ENCODE measurements at regions not wholly inside any gene's neighbourhood (a gene's known extent, or its start where the extent isn't known, plus 50 kb on each side); places are given as distances from the start of the nearest gene placed in this dataset.

- H3K27ac ChIP-seq (ENCODE audit: low read depth, low read length), result no peak overlapping the region
- H3K9ac ChIP-seq (replicated peaks in 1 of 4; ENCODE audit: extremely low read depth in 1 of 4, low read depth in 3 of 4, low read length in 3 of 4), result no peak overlapping the region
- POLR2A ChIA-PET (ENCODE audit: partially characterized antibody), result no interaction called here
- H3K18ac ChIP-seq (ENCODE audit: extremely low read depth, low read length), result no peak overlapping the region
- no peak overlapping the region for H4K5ac ChIP-seq (ENCODE audit: insufficient read length, low read depth, low read length)
- no peaks in the 10 kb centered on the region for H4K20me1 ChIP-seq (replicated peaks in 1 of 2; ENCODE audit: control insufficient read depth in 1 of 2, insufficient read depth in 2 of 2, low read length in 2 of 2)
- no peak overlapping the region for H2BK5ac ChIP-seq (ENCODE audit: low read depth, low read length)
- FAIRE-seq, result no peak
- peaks cover 4% of the 10 kb centered on the region; the same call in 1 of the 2 replicates for H3K23me2 ChIP-seq (ENCODE audit: low read depth, low read length)
- no peak overlapping the region for H3K4me2 ChIP-seq (ENCODE audit: insufficient read depth in 1 of 2, low read depth in 2 of 2, low read length in 2 of 2)
- H4K91ac ChIP-seq (replicated peaks; ENCODE audit: insufficient read length, low read length), result no peak overlapping the region
- H2AFZ ChIP-seq (ENCODE audit: low read length), result no peak overlapping the region
- no peak overlapping the region for H2BK15ac ChIP-seq (ENCODE audit: low read length)
- H3K79me2 ChIP-seq (ENCODE audit: control insufficient read depth in 1 of 2, insufficient read depth in 2 of 2, low read length in 2 of 2), result no peaks in the 10 kb centered on the region
- CTCF ChIA-PET (ENCODE audit: partially characterized antibody), result interaction anchor here (0.8 to 1.9 kb wide), 6 partner anchors 10 to 519 kb away, joined by 3 to 10 read pairs (median 4); no protein-coding TSS in a partner anchor
- H3K36me3 ChIP-seq (ENCODE audit: control insufficient read depth in 2 of 4, insufficient read depth in 4 of 4, low read length in 3 of 4), result no peaks in the 10 kb centered on the region
- H3K4me3 ChIP-seq (ENCODE audit: extremely low read depth in 1 of 4, insufficient read depth in 2 of 4, low read depth in 3 of 4, low read length in 4 of 4), result no peak overlapping the region
- DNase-seq (ENCODE audit: low read depth in 1 of 2, low spot score in 2 of 2), result no peak
- 94% methylated on average over 6 of the region's 6 CpGs; no CpG with 5 or more reads in 1 of the 2 experiments for WGBS, 2 experiments (ENCODE audit: extremely low coverage in 1 of 2, insufficient coverage in 1 of 2, insufficient read length in 1 of 2, insufficient replicate concordance in 2 of 2, low coverage in 1 of 2, low lambda C conversion rate in 2 of 2, missing lambda C conversion rate in 1 of 2)
- no peak overlapping the region for H2AK5ac ChIP-seq (ENCODE audit: low read depth, low read length)
- no peak overlapping the region for H3K56ac ChIP-seq (replicated peaks; ENCODE audit: insufficient read length, low read depth, low read length)
- H3K9me3 ChIP-seq (ENCODE audit: insufficient read depth in 2 of 2, low read depth in 1 of 2, low read length in 1 of 2), result no peaks in the 10 kb centered on the region
- no peak overlapping the region for H4K8ac ChIP-seq (ENCODE audit: extremely low read depth, insufficient read depth, low read length)
- no peak overlapping the region for H3K14ac ChIP-seq (ENCODE audit: insufficient read length)
- H3K4ac ChIP-seq (replicated peaks; ENCODE audit: insufficient read length, low read depth, low read length), result no peak overlapping the region
- no peak overlapping the region for H2BK20ac ChIP-seq (ENCODE audit: low read length)
- no peaks in the 10 kb centered on the region; a peak in 1 of 7 replicates for H3K4me1 ChIP-seq (replicated peaks in 1 of 4; ENCODE audit: control insufficient read depth in 3 of 4, insufficient read depth in 4 of 4, low read length in 3 of 4)
- no peak overlapping the region for H3K23ac ChIP-seq (ENCODE audit: insufficient read length)
- no peaks in the 10 kb centered on the region for H3K27me3 ChIP-seq (replicated peaks in 1 of 4; ENCODE audit: control insufficient read depth in 3 of 4, extremely low read depth in 1 of 4, insufficient read depth in 3 of 4, low read length in 3 of 4)
- H2BK120ac ChIP-seq (replicated peaks; ENCODE audit: low read depth, low read length), result no peak overlapping the region
- no peak overlapping the region for H2BK12ac ChIP-seq (ENCODE audit: low read depth, low read length)
- H3K79me1 ChIP-seq (ENCODE audit: low read depth, low read length), result no peaks in the 10 kb centered on the region
- TF ChIP-seq NANOG (IDR thresholded peaks at IDR 0.05; ENCODE audit: insufficient read depth, low read depth, low read length, poor library complexity, severe bottlenecking), result no peak
- TF ChIP-seq HDAC2 (IDR thresholded peaks at IDR 0.05; ENCODE audit: borderline replicate concordance in 1 of 2, low read depth in 2 of 2, low read length in 2 of 2), result no peak
- no peak for TF ChIP-seq CTCF (IDR thresholded peaks at IDR 0.05; ENCODE audit: control extremely low read depth in 1 of 3, insufficient read depth in 1 of 3, low read depth in 1 of 3, low read length in 3 of 3)
- no peak for TF ChIP-seq ZNF274 (IDR thresholded peaks at IDR 0.05; ENCODE audit: borderline replicate concordance, extremely low read depth, low read length)
- no peak for TF ChIP-seq ATF2 (IDR thresholded peaks at IDR 0.05; ENCODE audit: low read length)
- no peak for TF ChIP-seq RXRA (IDR thresholded peaks at IDR 0.05; ENCODE audit: insufficient read depth, low read depth, low read length)
- no peak for TF ChIP-seq KDM1A (IDR thresholded peaks at IDR 0.05; ENCODE audit: borderline replicate concordance, low read length)
- no peak for TF ChIP-seq TAF7 (optimal IDR thresholded peaks at IDR 0.05; ENCODE audit: borderline replicate concordance, low read depth, low read length)
- TF ChIP-seq NRF1 (IDR thresholded peaks at IDR 0.05; ENCODE audit: low read depth, low read length), result no peak
- no peak for TF ChIP-seq SP4 (IDR thresholded peaks at IDR 0.05; ENCODE audit: low read length)
Measured at GRCh38 chr5:66238435-66238834, 94.3 kb downstream of the SREK1 start.
